ENCODE measurements at regions not wholly inside any gene's neighbourhood (a gene's known extent, or its start where the extent isn't known, plus 50 kb on each side); places are given as distances from the start of the nearest gene placed in this dataset.
A peak's percentile ranks its signal among the peaks of the same experiment; 100 is the strongest.

DNA sequence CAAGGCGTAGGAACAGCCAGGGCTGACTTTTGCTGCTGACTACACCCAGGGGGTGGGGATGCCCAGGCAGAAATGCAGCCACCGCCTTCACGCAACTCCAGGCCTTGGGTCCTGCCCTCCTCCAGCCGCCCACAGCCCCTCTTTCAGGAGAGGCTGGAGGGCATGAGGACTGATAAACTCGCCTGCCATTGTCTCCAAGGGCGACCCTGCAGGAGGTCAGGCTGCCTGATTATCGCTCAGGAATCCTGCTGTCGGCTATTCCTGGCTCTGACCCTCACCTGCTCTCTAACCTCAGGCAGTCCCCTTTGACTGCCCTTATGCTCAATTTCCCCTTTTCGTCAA is 62.0 kb upstream of the HDDC2 start:
- Histone ChIP-seq H3K27me3 (replicated peaks; ENCODE audit: insufficient read depth, low read depth, low read length, poor library complexity) (peaks cover 21% of the 10 kb centered on the region), H3K9me3 (ENCODE audit: low read depth, low read length, poor library complexity, severe bottlenecking) (no peaks in the 10 kb centered on the region), H3K36me3 (ENCODE audit: insufficient read depth, low read length, poor library complexity, severe bottlenecking) (no peaks in the 10 kb centered on the region), H3K4me1 (ENCODE audit: insufficient read depth, low read length, poor library complexity, severe bottlenecking) (peaks cover 17% of the 10 kb centered on the region), H3K4me3 (ENCODE audit: low read depth, low read length, poor library complexity, severe bottlenecking) (peak overlapping the region; percentile 56), H3K27ac (ENCODE audit: low read depth, low read length, poor library complexity, severe bottlenecking) (no peak overlapping the region)
- intact Hi-C loops (cut with micrococcal nuclease; ENCODE audit: unreplicated experiment), result no loop called here
- no TSS peak for BruUV-seq (replicated peaks)
- POLR2A ChIA-PET (ENCODE audit: low non-redundant PET), result no interaction called here
- no peak for DNase-seq (ENCODE audit: low spot score)
- CTCF ChIA-PET, result no interaction called here
- TF ChIP-seq, protein P1, sequence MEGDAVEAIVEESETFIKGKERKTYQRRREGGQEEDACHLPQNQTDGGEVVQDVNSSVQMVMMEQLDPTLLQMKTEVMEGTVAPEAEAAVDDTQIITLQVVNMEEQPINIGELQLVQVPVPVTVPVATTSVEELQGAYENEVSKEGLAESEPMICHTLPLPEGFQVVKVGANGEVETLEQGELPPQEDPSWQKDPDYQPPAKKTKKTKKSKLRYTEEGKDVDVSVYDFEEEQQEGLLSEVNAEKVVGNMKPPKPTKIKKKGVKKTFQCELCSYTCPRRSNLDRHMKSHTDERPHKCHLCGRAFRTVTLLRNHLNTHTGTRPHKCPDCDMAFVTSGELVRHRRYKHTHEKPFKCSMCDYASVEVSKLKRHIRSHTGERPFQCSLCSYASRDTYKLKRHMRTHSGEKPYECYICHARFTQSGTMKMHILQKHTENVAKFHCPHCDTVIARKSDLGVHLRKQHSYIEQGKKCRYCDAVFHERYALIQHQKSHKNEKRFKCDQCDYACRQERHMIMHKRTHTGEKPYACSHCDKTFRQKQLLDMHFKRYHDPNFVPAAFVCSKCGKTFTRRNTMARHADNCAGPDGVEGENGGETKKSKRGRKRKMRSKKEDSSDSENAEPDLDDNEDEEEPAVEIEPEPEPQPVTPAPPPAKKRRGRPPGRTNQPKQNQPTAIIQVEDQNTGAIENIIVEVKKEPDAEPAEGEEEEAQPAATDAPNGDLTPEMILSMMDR (conservative IDR thresholded peaks at IDR 0.05; ENCODE audit: low read depth, low read length), result no peak
- TF ChIP-seq EZH2 (IDR thresholded peaks at IDR 0.05; ENCODE audit: borderline replicate concordance, low read depth, low read length, poor library complexity, severe bottlenecking), result no peak

DNA sequence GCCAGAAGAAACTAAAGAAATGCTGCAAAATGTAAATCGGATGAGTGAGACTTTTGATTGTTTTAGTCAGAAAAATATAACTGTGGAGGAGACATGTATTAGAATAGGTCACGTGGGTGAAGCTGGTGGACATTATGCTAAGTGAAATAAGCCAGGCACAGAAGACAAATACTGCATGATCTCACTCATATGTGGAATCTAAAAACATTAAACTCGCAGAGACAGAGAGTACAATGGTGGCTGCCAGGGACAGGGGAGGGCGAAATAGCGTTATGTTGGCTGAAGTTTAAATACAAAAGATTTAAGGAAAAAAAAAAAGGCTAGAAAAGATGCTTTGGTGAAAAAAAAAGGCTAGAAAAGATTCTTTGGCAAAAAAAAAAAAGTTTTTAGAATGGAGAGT is 63.5 kb upstream of the HDDC2 start:
- no peak overlapping the region for H3K27ac ChIP-seq (ENCODE audit: low read depth, low read length, poor library complexity, severe bottlenecking)
- POLR2A ChIA-PET (ENCODE audit: low non-redundant PET), result no interaction called here
- H3K9me3 ChIP-seq (ENCODE audit: low read depth, low read length, poor library complexity, severe bottlenecking), result no peaks in the 10 kb centered on the region
- DNase-seq (ENCODE audit: low spot score), result no peak
- H3K36me3 ChIP-seq (ENCODE audit: insufficient read depth, low read length, poor library complexity, severe bottlenecking), result no peaks in the 10 kb centered on the region
- no TSS peak for BruUV-seq (replicated peaks)
- peaks cover 15% of the 10 kb centered on the region for H3K27me3 ChIP-seq (replicated peaks; ENCODE audit: insufficient read depth, low read depth, low read length, poor library complexity)
- intact Hi-C loops (cut with micrococcal nuclease; ENCODE audit: unreplicated experiment), result no loop called here
- TF ChIP-seq EZH2 (IDR thresholded peaks at IDR 0.05; ENCODE audit: borderline replicate concordance, low read depth, low read length, poor library complexity, severe bottlenecking), result no peak
- H3K4me1 ChIP-seq (ENCODE audit: insufficient read depth, low read length, poor library complexity, severe bottlenecking), result peaks cover 17% of the 10 kb centered on the region
- H3K4me3 ChIP-seq (ENCODE audit: low read depth, low read length, poor library complexity, severe bottlenecking), result no peak overlapping the region
- CTCF ChIA-PET, result no interaction called here

DNA sequence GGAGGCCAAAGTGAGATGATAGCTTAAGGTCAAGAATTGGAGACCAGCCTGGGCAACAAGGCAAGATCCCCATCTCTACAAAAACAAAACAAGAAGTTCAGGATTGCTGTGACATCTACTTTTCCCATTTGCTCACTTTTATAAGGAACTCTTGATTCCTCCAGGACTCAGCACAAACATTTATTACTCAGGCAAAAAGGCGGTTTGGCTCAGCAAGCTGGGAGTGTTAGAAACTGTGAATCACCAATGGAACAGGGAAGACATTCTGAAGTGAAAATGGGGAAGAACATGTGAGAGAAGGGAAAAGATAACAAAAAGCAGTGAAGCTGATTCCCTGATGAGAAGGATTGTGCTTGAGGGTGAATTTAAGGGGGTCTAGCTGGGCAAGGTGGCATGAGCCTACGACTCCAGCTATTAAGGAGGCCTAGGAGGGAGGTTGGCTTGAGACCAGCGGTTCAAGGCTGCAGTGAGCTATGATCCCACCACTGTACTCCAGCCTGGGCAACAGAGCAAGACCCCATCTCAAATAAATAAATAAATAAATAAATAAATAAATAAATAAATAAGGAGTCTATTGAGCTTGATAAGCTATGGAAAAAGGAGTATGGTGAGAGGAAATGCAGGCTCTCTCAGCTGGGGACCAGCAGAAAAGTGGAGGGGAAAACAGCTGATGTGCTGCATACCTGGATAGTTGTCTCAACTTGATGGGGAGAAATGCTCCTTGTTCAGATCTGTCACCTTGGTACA is 65.4 kb upstream of the HDDC2 start:
- TF ChIP-seq EZH2 (IDR thresholded peaks at IDR 0.05; ENCODE audit: borderline replicate concordance, low read depth, low read length, poor library complexity, severe bottlenecking), result no peak
- TF ChIP-seq, protein P1 (conservative IDR thresholded peaks at IDR 0.05; ENCODE audit: low read depth, low read length), result no peak
- BruUV-seq (replicated peaks), result no TSS peak
- ChIA-PET CTCF (no interaction called here), POLR2A (ENCODE audit: low non-redundant PET) (no interaction called here)
- Histone ChIP-seq H3K36me3 (ENCODE audit: insufficient read depth, low read length, poor library complexity, severe bottlenecking) (no peaks in the 10 kb centered on the region), H3K4me1 (ENCODE audit: insufficient read depth, low read length, poor library complexity, severe bottlenecking) (peaks cover 17% of the 10 kb centered on the region), H3K27ac (ENCODE audit: low read depth, low read length, poor library complexity, severe bottlenecking) (no peak overlapping the region), H3K9me3 (ENCODE audit: low read depth, low read length, poor library complexity, severe bottlenecking) (no peaks in the 10 kb centered on the region), H3K27me3 (replicated peaks; ENCODE audit: insufficient read depth, low read depth, low read length, poor library complexity) (peaks cover 15% of the 10 kb centered on the region), H3K4me3 (ENCODE audit: low read depth, low read length, poor library complexity, severe bottlenecking) (no peak overlapping the region)
- no peak for DNase-seq (ENCODE audit: low spot score)
- intact Hi-C loops (cut with micrococcal nuclease; ENCODE audit: unreplicated experiment), result no loop called here

DNA sequence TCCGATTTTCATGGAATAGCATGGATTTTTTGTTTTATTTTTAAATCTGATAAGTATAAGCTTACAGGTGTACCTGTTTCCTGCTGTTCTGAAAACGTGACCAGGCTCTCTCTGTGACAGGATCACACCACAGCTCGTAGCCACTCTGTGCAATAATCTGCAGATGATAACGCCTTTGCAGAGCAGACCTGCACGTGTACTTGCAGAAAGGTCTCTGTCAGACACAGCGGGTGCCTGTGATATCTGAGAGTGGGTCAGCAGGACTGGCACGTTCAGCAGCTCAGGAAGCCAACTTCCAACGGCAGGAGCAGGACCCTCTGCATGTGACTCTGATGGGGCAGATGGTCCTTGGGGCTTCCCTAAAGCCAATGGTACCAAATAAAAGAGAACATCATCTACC is 68.6 kb upstream of the HDDC2 start:
- Histone ChIP-seq H3K36me3 (ENCODE audit: insufficient read depth, low read length, poor library complexity, severe bottlenecking) (no peaks in the 10 kb centered on the region), H3K27ac (ENCODE audit: low read depth, low read length, poor library complexity, severe bottlenecking) (no peak overlapping the region), H3K9me3 (ENCODE audit: low read depth, low read length, poor library complexity, severe bottlenecking) (no peaks in the 10 kb centered on the region), H3K4me3 (ENCODE audit: low read depth, low read length, poor library complexity, severe bottlenecking) (no peak overlapping the region), H3K27me3 (replicated peaks; ENCODE audit: insufficient read depth, low read depth, low read length, poor library complexity) (peaks cover 6% of the 10 kb centered on the region), H3K4me1 (ENCODE audit: insufficient read depth, low read length, poor library complexity, severe bottlenecking) (no peaks in the 10 kb centered on the region)
- DNase-seq (ENCODE audit: low spot score), result no peak
- ChIA-PET POLR2A (ENCODE audit: low non-redundant PET) (no interaction called here), CTCF (no interaction called here)
- intact Hi-C loops (cut with micrococcal nuclease; ENCODE audit: unreplicated experiment), result no loop called here
- no TSS peak for BruUV-seq (replicated peaks)
- TF ChIP-seq, protein P1 (conservative IDR thresholded peaks at IDR 0.05; ENCODE audit: low read depth, low read length), result no peak
- no peak for TF ChIP-seq EZH2 (IDR thresholded peaks at IDR 0.05; ENCODE audit: borderline replicate concordance, low read depth, low read length, poor library complexity, severe bottlenecking)
